Stimulated activated CD8-positive, alpha-beta memory T cell treated with anti-CD3 and anti-CD28 coated beads, Interleukin-12 subunit alpha, Interleukin-12 subunit beta, amount 100 ng/mL, for 1 hour (primary cell): ENCODE measurements at regions not wholly inside any gene's neighbourhood (a gene's known extent, or its start where the extent isn't known, plus 50 kb on each side); places are given as distances from the start of the nearest gene placed in this dataset.
"Not testable (repeated sequence)": the region's sequence is repeated elsewhere in the genome, so short reads cannot be mapped to it uniquely, and the experiment has no call there.

Experiments used
- DNase-seq: peaks from one replicate; pipeline ENCODE4 v3.0.0-alpha.2; 2020; ENCODE audit warnings: low read depth

GRCh38 chrX:4091046-4091760 is 377.8 kb upstream of the PRKX start:
- no peak for DNase-seq

- DNase-seq = no peak
These were observed 346.4 kb upstream of the PRKX start for GRCh38 chrX:4059893-4060292.

- no peak for DNase-seq
These were observed 330.5 kb upstream of the PRKX start for GRCh38 chrX:4043951-4044350.

GRCh38 chrX:4035874-4036273 is 322.4 kb upstream of the PRKX start:
- no peak for DNase-seq

- no peak for DNase-seq
These were observed 314.7 kb upstream of the PRKX start for GRCh38 chrX:4028151-4028550.

- no peak for DNase-seq
These were observed 291.8 kb upstream of the PRKX start for GRCh38 chrX:4005281-4005680.

GRCh38 chrX:4004822-4005221 is 291.4 kb upstream of the PRKX start:
- DNase-seq = no peak

GRCh38 chrX:3994315-3994714 is 280.9 kb upstream of the PRKX start:
- DNase-seq = no peak

- DNase-seq = no peak
These were observed 277.1 kb upstream of the PRKX start for GRCh38 chrX:3990569-3990968.

GRCh38 chrX:3972104-3972858 is 258.8 kb upstream of the PRKX start:
- DNase-seq = not testable (repeated sequence)

GRCh38 chrX:3968749-3969148 is 255.3 kb upstream of the PRKX start:
- no peak for DNase-seq

GRCh38 chrX:3963980-3964379 is 250.5 kb upstream of the PRKX start:
- DNase-seq = no peak

- DNase-seq = no peak
These were observed 249.3 kb upstream of the PRKX start for GRCh38 chrX:3962511-3963311.

- no peak for DNase-seq
These were observed 247.5 kb upstream of the PRKX start for GRCh38 chrX:3960952-3961351.

GRCh38 chrX:3951859-3952258 is 238.4 kb upstream of the PRKX start:
- DNase-seq = no peak

GRCh38 chrX:3950373-3950772 is 236.9 kb upstream of the PRKX start:
- no peak for DNase-seq

GRCh38 chrX:3943965-3944364 is 230.5 kb upstream of the PRKX start:
- DNase-seq = no peak

- no peak for DNase-seq
These were observed 226.7 kb upstream of the PRKX start for GRCh38 chrX:3940000-3940610.

GRCh38 chrX:3938587-3938986 is 225.1 kb upstream of the PRKX start:
- DNase-seq = no peak

- not testable (repeated sequence) for DNase-seq
These were observed 221.7 kb upstream of the PRKX start for GRCh38 chrX:3935196-3935595.

- DNase-seq = not testable (repeated sequence)
These were observed 207.1 kb upstream of the PRKX start for GRCh38 chrX:3920424-3921017.
